ENCODE measurements at regions not wholly inside any gene's neighbourhood (a gene's known extent, or its start where the extent isn't known, plus 50 kb on each side); places are given as distances from the start of the nearest gene placed in this dataset.

- FAIRE-seq (no peak), DNase-seq (ENCODE audit: insufficient read length) (no peak)
- TF ChIP-seq POLR2A (IDR thresholded peaks at IDR 0.05; ENCODE audit: low read depth, low read length), result no peak
- no peak for TF ChIP-seq POLR2AphosphoS5 (IDR thresholded peaks at IDR 0.05; ENCODE audit: low read depth, low read length)
- TF ChIP-seq TAF1 (IDR thresholded peaks at IDR 0.05; ENCODE audit: borderline replicate concordance, low read depth, low read length), result no peak
These were observed 1937.5 kb upstream of the SEL1L start for GRCh38 chr14:83470959-83471695.

- DNase-seq (ENCODE audit: insufficient read length), result no peak
- no peak for FAIRE-seq
- TF ChIP-seq TAF1 (IDR thresholded peaks at IDR 0.05; ENCODE audit: borderline replicate concordance, low read depth, low read length) (no peak), POLR2A (IDR thresholded peaks at IDR 0.05; ENCODE audit: low read depth, low read length) (no peak), POLR2AphosphoS5 (IDR thresholded peaks at IDR 0.05; ENCODE audit: low read depth, low read length) (no peak)
These were observed 1940.0 kb upstream of the SEL1L start for GRCh38 chr14:83473416-83474235.

- FAIRE-seq (no peak), DNase-seq (ENCODE audit: insufficient read length) (no peak)
- no peak for TF ChIP-seq POLR2AphosphoS5 (IDR thresholded peaks at IDR 0.05; ENCODE audit: low read depth, low read length)
- no peak for TF ChIP-seq TAF1 (IDR thresholded peaks at IDR 0.05; ENCODE audit: borderline replicate concordance, low read depth, low read length)
- TF ChIP-seq POLR2A (IDR thresholded peaks at IDR 0.05; ENCODE audit: low read depth, low read length), result no peak
These were observed 1945.1 kb upstream of the SEL1L start for GRCh38 chr14:83478741-83479140.

GRCh38 chr14:83483063-83483462 lies 1949.4 kb upstream of the SEL1L start:
- no peak for DNase-seq (ENCODE audit: insufficient read length)
- TF ChIP-seq POLR2A (IDR thresholded peaks at IDR 0.05; ENCODE audit: low read depth, low read length) (no peak), TAF1 (IDR thresholded peaks at IDR 0.05; ENCODE audit: borderline replicate concordance, low read depth, low read length) (no peak), POLR2AphosphoS5 (IDR thresholded peaks at IDR 0.05; ENCODE audit: low read depth, low read length) (no peak)
- FAIRE-seq, result no peak

- no peak for DNase-seq (ENCODE audit: insufficient read length)
- FAIRE-seq, result no peak
- no peak for TF ChIP-seq TAF1 (IDR thresholded peaks at IDR 0.05; ENCODE audit: borderline replicate concordance, low read depth, low read length)
- no peak for TF ChIP-seq POLR2A (IDR thresholded peaks at IDR 0.05; ENCODE audit: low read depth, low read length)
- no peak for TF ChIP-seq POLR2AphosphoS5 (IDR thresholded peaks at IDR 0.05; ENCODE audit: low read depth, low read length)
These were observed 1951.9 kb upstream of the SEL1L start for GRCh38 chr14:83485591-83485990.

- TF ChIP-seq POLR2A (IDR thresholded peaks at IDR 0.05; ENCODE audit: low read depth, low read length) (no peak), POLR2AphosphoS5 (IDR thresholded peaks at IDR 0.05; ENCODE audit: low read depth, low read length) (no peak)
- DNase-seq (ENCODE audit: insufficient read length) (no peak), FAIRE-seq (no peak)
These were observed 1957.4 kb upstream of the SEL1L start for GRCh38 chr14:83491091-83491490.

- no peak for TF ChIP-seq POLR2AphosphoS5 (IDR thresholded peaks at IDR 0.05; ENCODE audit: low read depth, low read length)
- TF ChIP-seq TAF1 (IDR thresholded peaks at IDR 0.05; ENCODE audit: borderline replicate concordance, low read depth, low read length), result no peak
- no peak for TF ChIP-seq POLR2A (IDR thresholded peaks at IDR 0.05; ENCODE audit: low read depth, low read length)
- FAIRE-seq (no peak), DNase-seq (ENCODE audit: insufficient read length) (no peak)
These were observed 1987.2 kb upstream of the SEL1L start for GRCh38 chr14:83520837-83521236.

- DNase-seq (ENCODE audit: insufficient read length) (no peak), FAIRE-seq (no peak)
- no peak for TF ChIP-seq POLR2A (IDR thresholded peaks at IDR 0.05; ENCODE audit: low read depth, low read length)
- no peak for TF ChIP-seq POLR2AphosphoS5 (IDR thresholded peaks at IDR 0.05; ENCODE audit: low read depth, low read length)
- no peak for TF ChIP-seq TAF1 (IDR thresholded peaks at IDR 0.05; ENCODE audit: borderline replicate concordance, low read depth, low read length)
These were observed 1995.9 kb upstream of the SEL1L start for GRCh38 chr14:83529531-83529930.

- FAIRE-seq (no peak), DNase-seq (ENCODE audit: insufficient read length) (no peak)
- TF ChIP-seq POLR2AphosphoS5 (IDR thresholded peaks at IDR 0.05; ENCODE audit: low read depth, low read length) (no peak), POLR2A (IDR thresholded peaks at IDR 0.05; ENCODE audit: low read depth, low read length) (no peak), TAF1 (IDR thresholded peaks at IDR 0.05; ENCODE audit: borderline replicate concordance, low read depth, low read length) (no peak)
These were observed 1996.2 kb upstream of the FLRT2 start for GRCh38 chr14:83533734-83534133.

GRCh38 chr14:83534995-83535394 lies 1994.9 kb upstream of the FLRT2 start:
- FAIRE-seq (no peak), DNase-seq (ENCODE audit: insufficient read length) (no peak)

GRCh38 chr14:83535444-83535843 lies 1994.5 kb upstream of the FLRT2 start:
- no peak for TF ChIP-seq POLR2A (IDR thresholded peaks at IDR 0.05; ENCODE audit: low read depth, low read length)
- no peak for TF ChIP-seq POLR2AphosphoS5 (IDR thresholded peaks at IDR 0.05; ENCODE audit: low read depth, low read length)
- TF ChIP-seq TAF1 (IDR thresholded peaks at IDR 0.05; ENCODE audit: borderline replicate concordance, low read depth, low read length), result no peak
- no peak for DNase-seq (ENCODE audit: insufficient read length)
- FAIRE-seq, result no peak

More at GRCh38 chr14:83534995-83535394, 1994.9 kb upstream of the FLRT2 start:
- TF ChIP-seq POLR2A (IDR thresholded peaks at IDR 0.05; ENCODE audit: low read depth, low read length) (no peak), POLR2AphosphoS5 (IDR thresholded peaks at IDR 0.05; ENCODE audit: low read depth, low read length) (no peak), TAF1 (IDR thresholded peaks at IDR 0.05; ENCODE audit: borderline replicate concordance, low read depth, low read length) (no peak)

- FAIRE-seq, result no peak
- no peak for DNase-seq (ENCODE audit: insufficient read length)
- no peak for TF ChIP-seq POLR2AphosphoS5 (IDR thresholded peaks at IDR 0.05; ENCODE audit: low read depth, low read length)
- TF ChIP-seq POLR2A (IDR thresholded peaks at IDR 0.05; ENCODE audit: low read depth, low read length), result no peak
- TF ChIP-seq TAF1 (IDR thresholded peaks at IDR 0.05; ENCODE audit: borderline replicate concordance, low read depth, low read length), result no peak
These were observed 1988.8 kb upstream of the FLRT2 start for GRCh38 chr14:83541147-83541546.
